Calu3 (cell line): ENCODE measurements at regions not wholly inside any gene's neighbourhood (a gene's known extent, or its start where the extent isn't known, plus 50 kb on each side); places are given as distances from the start of the nearest gene placed in this dataset.

Source experiments
- BruUV-seq: library from RNA; stranded (reverse); fragments of 400-500 nt; replicated peaks from 2 replicates; lab custom pipeline; 2021; lab: Mats Ljungman, UMichigan
- CTCF ChIA-PET: fragments of 300-600 bp; sonication (Branson Sonifier 250); formaldehyde crosslinking; loops from one replicate; lab custom pipeline; 2022; ENCODE audit warnings: antibody characterized with exemption; lab: Charles Lee
- DNase-seq: peaks from one replicate; pipeline ENCODE4 v3.0.0; 2022
- H3K27ac Mint-ChIP-seq: one replicate; pipeline ENCODE4 v1.8.0; 2022; ENCODE audit warnings: mixed read lengths; ENCODE audit not compliant: unreplicated experiment
- H3K27me3 Mint-ChIP-seq: one replicate; pipeline ENCODE4 v1.8.0; 2022; ENCODE audit warnings: mixed read lengths; ENCODE audit not compliant: unreplicated experiment
- H3K36me3 Mint-ChIP-seq: one replicate; pipeline ENCODE4 v1.8.0; 2022; ENCODE audit warnings: mild to moderate bottlenecking, moderate library complexity, mixed read lengths; ENCODE audit not compliant: insufficient read depth, unreplicated experiment
- H3K4me1 Mint-ChIP-seq: one replicate; pipeline ENCODE4 v1.8.0; 2022; ENCODE audit warnings: mild to moderate bottlenecking, low read depth, mixed read lengths; ENCODE audit not compliant: unreplicated experiment
- H3K4me3 Mint-ChIP-seq: one replicate; pipeline ENCODE4 v1.8.0; 2022; ENCODE audit warnings: mild to moderate bottlenecking, low read depth, moderate library complexity, mixed read lengths; ENCODE audit not compliant: unreplicated experiment
- H3K9me3 Mint-ChIP-seq: one replicate; pipeline ENCODE4 v1.8.0; 2022; ENCODE audit warnings: low read depth, mixed read lengths; ENCODE audit not compliant: unreplicated experiment
- CTCF ChIP-seq: fragments of 200-600 bp; IDR thresholded peaks from one replicate; pipeline ENCODE4 v1.8.0; 2022; ENCODE audit warnings: antibody characterized with exemption; ENCODE audit not compliant: unreplicated experiment
- intact Hi-C: fragments of 100-400 bp; cut with micrococcal nuclease; formaldehyde crosslinking; loops from one replicate; pipeline ENCODE4 v1.10.0; 2022; ENCODE audit not compliant: unreplicated experiment

- intact Hi-C loops: loop anchor here (2.0 kb wide), 1 partner anchor 19 kb away; no protein-coding TSS in a partner anchor
- no TSS peak for BruUV-seq
- H3K4me1 Mint-ChIP-seq: peaks cover 38% of the 10 kb centered on the region
- no peak overlapping the region for H3K4me3 Mint-ChIP-seq
- no peaks in the 10 kb centered on the region for H3K27me3 Mint-ChIP-seq
- DNase-seq: peak; percentile 34
- no peak for TF ChIP-seq CTCF
- CTCF ChIA-PET: interaction anchor here (0.9 to 1.5 kb wide), 2 partner anchors 10 to 16 kb away, joined by 3 read pairs; no protein-coding TSS in a partner anchor
- H3K9me3 Mint-ChIP-seq: no peaks in the 10 kb centered on the region
- no peak overlapping the region for H3K27ac Mint-ChIP-seq
- H3K36me3 Mint-ChIP-seq: no peaks in the 10 kb centered on the region
Observed at GRCh38 chr10:29141761-29142160, 147.1 kb upstream of the LYZL1 start.

- BruUV-seq: no TSS peak
- Mint-ChIP-seq H3K4me3 (no peak overlapping the region), H3K9me3 (no peaks in the 10 kb centered on the region), H3K36me3 (no peaks in the 10 kb centered on the region), H3K4me1 (peaks cover 44% of the 10 kb centered on the region), H3K27me3 (no peaks in the 10 kb centered on the region), H3K27ac (no peak overlapping the region)
- intact Hi-C loops: loop anchor here (2.0 kb wide), 1 partner anchor 18 kb away; no protein-coding TSS in a partner anchor
- DNase-seq: peak; percentile 16
- TF ChIP-seq CTCF: no peak
- CTCF ChIA-PET: interaction anchor here (0.6 to 0.9 kb wide), 2 partner anchors 15 to 151 kb away, joined by 3 to 4 read pairs; no protein-coding TSS in a partner anchor
Observed at GRCh38 chr10:29142516-29143314, 146.2 kb upstream of the LYZL1 start.

DNA sequence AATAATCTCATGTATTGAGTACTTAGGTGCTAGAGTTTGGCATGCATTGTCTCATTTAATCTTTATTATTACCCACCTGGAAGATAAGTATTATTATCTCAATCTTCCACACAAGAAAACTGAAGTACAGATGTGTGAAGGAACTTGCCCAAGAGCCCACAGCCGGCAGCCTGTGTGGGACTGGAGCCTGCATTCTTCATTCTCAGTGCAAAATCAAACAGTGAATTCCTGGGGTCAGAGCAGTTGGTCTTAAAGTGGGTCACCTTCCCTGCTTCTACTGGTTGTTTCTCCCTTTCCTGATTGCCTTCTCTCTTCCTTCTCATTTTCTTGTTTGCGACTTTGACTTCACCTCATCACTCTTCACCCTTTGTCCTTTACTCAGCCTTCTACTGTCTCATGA is 144.7 kb upstream of the LYZL1 start:
- intact Hi-C loops: no loop called here
- Mint-ChIP-seq H3K36me3 (no peaks in the 10 kb centered on the region), H3K9me3 (no peaks in the 10 kb centered on the region), H3K4me1 (peaks cover 44% of the 10 kb centered on the region), H3K27ac (no peak overlapping the region), H3K27me3 (no peaks in the 10 kb centered on the region), H3K4me3 (no peak overlapping the region)
- BruUV-seq: no TSS peak
- CTCF ChIA-PET: no interaction called here
- no peak for DNase-seq
- TF ChIP-seq CTCF: no peak

DNA sequence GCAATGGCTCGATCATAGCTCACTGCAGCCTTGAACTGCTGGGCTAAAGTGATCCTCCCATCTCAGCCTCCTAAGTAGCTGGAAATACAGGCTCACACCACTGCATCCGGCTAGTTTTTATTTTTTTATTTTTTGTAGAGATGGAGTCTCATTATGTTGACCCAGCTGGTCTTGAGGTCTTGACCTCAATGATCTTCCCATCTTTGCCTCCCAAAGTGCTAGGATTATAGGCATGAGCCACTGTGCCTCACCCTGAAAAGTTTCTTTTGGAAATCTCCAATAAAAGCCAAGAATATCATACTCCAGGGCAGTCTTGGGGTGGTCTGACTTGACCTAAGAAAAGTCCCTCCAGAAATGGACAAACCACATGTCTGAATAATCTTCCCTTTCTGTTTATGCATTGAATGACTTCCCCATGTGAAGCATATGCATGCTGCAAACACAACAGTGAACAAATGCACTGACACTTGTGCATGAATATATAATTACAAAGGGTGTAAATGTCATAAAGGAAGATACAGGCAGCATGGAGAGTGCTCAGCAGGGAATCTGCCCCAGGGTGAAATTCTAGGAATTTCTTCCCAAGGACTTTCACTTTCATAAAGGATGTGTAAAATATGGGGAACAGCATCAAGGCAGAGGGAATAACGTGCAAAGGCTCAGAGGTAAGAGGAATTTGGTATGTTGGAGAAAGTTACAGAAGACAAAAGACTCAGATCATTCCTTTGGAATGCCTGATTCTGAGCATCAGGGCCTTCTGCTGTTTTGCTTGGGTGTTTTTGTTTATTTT is 142.4 kb upstream of the LYZL1 start:
- no peak for DNase-seq
- TF ChIP-seq CTCF: no peak
- no peak overlapping the region for H3K27ac Mint-ChIP-seq
- H3K36me3 Mint-ChIP-seq: no peaks in the 10 kb centered on the region
- CTCF ChIA-PET: no interaction called here
- intact Hi-C loops: no loop called here
- BruUV-seq: no TSS peak
- H3K9me3 Mint-ChIP-seq: no peaks in the 10 kb centered on the region
- H3K4me3 Mint-ChIP-seq: no peak overlapping the region
- H3K27me3 Mint-ChIP-seq: no peaks in the 10 kb centered on the region
- H3K4me1 Mint-ChIP-seq: peaks cover 39% of the 10 kb centered on the region
